ENCODE measurements at regions not wholly inside any gene's neighbourhood (a gene's known extent, or its start where the extent isn't known, plus 50 kb on each side); places are given as distances from the start of the nearest gene placed in this dataset.

- Mint-ChIP-seq H3K36me3 (ENCODE audit: insufficient read depth) (no peaks in the 10 kb centered on the region), H3K27ac (peak overlapping the region in 1 of 2 donors; percentile 26), H3K4me1 (ENCODE audit: low read depth in 2 of 2) (peaks cover 2 to 5% of the 10 kb centered on the region in 2 donors), H3K27me3 (no peaks in the 10 kb centered on the region), H3K9me3 (no peaks in the 10 kb centered on the region), H3K4me3 (no peak overlapping the region)
- DNase-seq (no peak), ATAC-seq (replicated peaks) (no peak)
Observed at GRCh38 chr14:98428483-98428994, 843.5 kb downstream of the BCL11B start.

DNA sequence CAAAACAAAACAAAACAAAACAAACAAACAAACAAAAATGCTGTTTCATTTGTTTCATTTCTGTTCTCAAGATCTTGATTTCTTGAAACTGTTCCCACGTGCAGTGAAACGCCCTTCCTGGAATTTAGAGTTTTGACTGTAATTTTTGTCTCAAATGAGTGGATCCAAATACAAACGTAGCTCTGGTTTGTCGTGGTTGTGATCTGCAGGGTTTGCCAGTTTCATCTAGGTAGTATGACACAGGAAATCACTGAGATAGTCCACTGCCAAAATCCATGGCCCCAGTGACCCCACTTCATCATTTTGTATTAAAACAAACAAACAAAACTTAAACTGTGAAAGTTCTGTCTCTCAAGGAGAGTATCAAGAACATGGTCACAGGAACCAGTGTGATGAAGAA, 838.6 kb downstream of the BCL11B start:
- no peaks in the 10 kb centered on the region for H3K9me3 Mint-ChIP-seq
- no peak overlapping the region for H3K4me3 Mint-ChIP-seq
- peaks cover 2 to 5% of the 10 kb centered on the region in 2 donors for H3K4me1 Mint-ChIP-seq (ENCODE audit: low read depth in 2 of 2)
- ATAC-seq (replicated peaks) (no peak), DNase-seq (no peak)
- H3K27me3 Mint-ChIP-seq: no peaks in the 10 kb centered on the region
- peaks cover 2% of the 10 kb centered on the region for H3K36me3 Mint-ChIP-seq (ENCODE audit: insufficient read depth)
- H3K27ac Mint-ChIP-seq: no peak overlapping the region

- DNase-seq (no peak), ATAC-seq (replicated peaks) (no peak)
- H3K27me3 Mint-ChIP-seq: no peaks in the 10 kb centered on the region
- no peak overlapping the region for H3K27ac Mint-ChIP-seq
- peaks cover 2% of the 10 kb centered on the region for H3K36me3 Mint-ChIP-seq (ENCODE audit: insufficient read depth)
- peaks cover 2 to 7% of the 10 kb centered on the region in 2 donors for H3K4me1 Mint-ChIP-seq (ENCODE audit: low read depth in 2 of 2)
- no peaks in the 10 kb centered on the region for H3K9me3 Mint-ChIP-seq
- no peak overlapping the region for H3K4me3 Mint-ChIP-seq
Observed at GRCh38 chr14:98437113-98437512, 834.9 kb downstream of the BCL11B start.

GRCh38 chr14:98444077-98444476, 827.9 kb downstream of the BCL11B start:
- H3K27ac Mint-ChIP-seq: peak overlapping the region; percentile 86
- no peaks in the 10 kb centered on the region for H3K36me3 Mint-ChIP-seq (ENCODE audit: insufficient read depth)
- H3K9me3 Mint-ChIP-seq: no peaks in the 10 kb centered on the region
- H3K4me3 Mint-ChIP-seq: peak overlapping the region; percentile 14 to 60
- H3K4me1 Mint-ChIP-seq (ENCODE audit: low read depth in 2 of 2): peaks cover 9 to 12% of the 10 kb centered on the region in 2 donors
- ATAC-seq (replicated peaks) (peak; percentile 76), DNase-seq (peak; percentile 4 to 6 (median 5))
- H3K27me3 Mint-ChIP-seq: no peaks in the 10 kb centered on the region

GRCh38 chr14:98445718-98446117, 826.3 kb downstream of the BCL11B start:
- Mint-ChIP-seq H3K36me3 (ENCODE audit: insufficient read depth) (no peaks in the 10 kb centered on the region), H3K9me3 (no peaks in the 10 kb centered on the region), H3K4me1 (ENCODE audit: low read depth in 2 of 2) (peaks cover 9 to 12% of the 10 kb centered on the region in 2 donors), H3K27ac (no peak overlapping the region), H3K4me3 (no peak overlapping the region), H3K27me3 (no peaks in the 10 kb centered on the region)
- ATAC-seq (replicated peaks): no peak
- DNase-seq: no peak

GRCh38 chr14:98446508-98446907, 825.5 kb downstream of the BCL11B start:
- H3K4me1 Mint-ChIP-seq (ENCODE audit: low read depth in 2 of 2): peaks cover 9 to 12% of the 10 kb centered on the region in 2 donors
- no peaks in the 10 kb centered on the region for H3K36me3 Mint-ChIP-seq (ENCODE audit: insufficient read depth)
- no peak overlapping the region for H3K4me3 Mint-ChIP-seq
- DNase-seq (no peak), ATAC-seq (replicated peaks) (no peak)
- H3K27ac Mint-ChIP-seq: no peak overlapping the region
- no peaks in the 10 kb centered on the region for H3K9me3 Mint-ChIP-seq
- no peaks in the 10 kb centered on the region for H3K27me3 Mint-ChIP-seq

GRCh38 chr14:98456231-98456630, 815.8 kb downstream of the BCL11B start:
- ATAC-seq (replicated peaks) (no peak), DNase-seq (no peak)
- Mint-ChIP-seq H3K4me3 (no peak overlapping the region), H3K9me3 (peaks cover 0 to 6% of the 10 kb centered on the region in 2 donors), H3K27me3 (no peaks in the 10 kb centered on the region), H3K27ac (no peak overlapping the region), H3K36me3 (ENCODE audit: insufficient read depth) (no peaks in the 10 kb centered on the region), H3K4me1 (ENCODE audit: low read depth in 2 of 2) (peaks cover 0 to 1% of the 10 kb centered on the region in 2 donors)

GRCh38 chr14:98458702-98459101, 813.3 kb downstream of the BCL11B start:
- Mint-ChIP-seq H3K36me3 (ENCODE audit: insufficient read depth) (no peaks in the 10 kb centered on the region), H3K27me3 (no peaks in the 10 kb centered on the region), H3K27ac (no peak overlapping the region), H3K9me3 (peaks cover 0 to 7% of the 10 kb centered on the region in 2 donors), H3K4me3 (no peak overlapping the region), H3K4me1 (ENCODE audit: low read depth in 2 of 2) (peaks cover 0 to 1% of the 10 kb centered on the region in 2 donors)
- DNase-seq (no peak), ATAC-seq (replicated peaks) (no peak)

GRCh38 chr14:98462908-98463307, 809.1 kb downstream of the BCL11B start:
- DNase-seq: no peak
- no peak for ATAC-seq (replicated peaks)
- Mint-ChIP-seq H3K9me3 (peaks cover 0 to 7% of the 10 kb centered on the region in 2 donors), H3K27me3 (peaks cover 0 to 14% of the 10 kb centered on the region in 2 donors), H3K27ac (no peak overlapping the region), H3K36me3 (ENCODE audit: insufficient read depth) (peaks cover 2% of the 10 kb centered on the region), H3K4me3 (no peak overlapping the region), H3K4me1 (ENCODE audit: low read depth in 2 of 2) (no peaks in the 10 kb centered on the region)

DNA sequence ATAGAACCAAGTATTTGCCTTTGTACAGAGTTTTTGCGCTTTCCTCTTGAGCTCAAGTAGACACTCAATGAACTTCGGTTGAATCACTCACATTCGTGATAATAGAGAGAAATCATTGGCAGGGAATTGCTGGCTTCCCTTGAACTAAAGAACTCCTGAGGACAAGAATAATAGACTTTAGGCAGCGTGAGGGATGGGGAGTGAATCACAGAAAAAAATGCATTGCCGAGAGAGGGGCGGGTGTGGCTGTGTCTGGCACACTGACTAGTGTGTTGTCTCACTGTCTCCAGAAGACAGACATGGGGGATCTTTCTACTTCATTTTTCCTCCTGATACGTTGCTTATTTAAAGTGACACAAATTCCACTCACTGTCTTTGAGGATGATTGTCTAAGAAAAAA, 805.2 kb downstream of the BCL11B start:
- Mint-ChIP-seq H3K36me3 (ENCODE audit: insufficient read depth) (peaks cover 2% of the 10 kb centered on the region), H3K27ac (peak overlapping the region in 1 of 2 donors; percentile 44), H3K9me3 (no peaks in the 10 kb centered on the region), H3K27me3 (peaks cover 0 to 14% of the 10 kb centered on the region in 2 donors), H3K4me3 (no peak overlapping the region), H3K4me1 (ENCODE audit: low read depth in 2 of 2) (peaks cover 4 to 5% of the 10 kb centered on the region in 2 donors)
- DNase-seq: no peak
- no peak for ATAC-seq (replicated peaks)

GRCh38 chr14:98470663-98471062, 801.3 kb downstream of the BCL11B start:
- peaks cover 0 to 14% of the 10 kb centered on the region in 2 donors for H3K27me3 Mint-ChIP-seq
- peaks cover 4 to 5% of the 10 kb centered on the region in 2 donors for H3K4me1 Mint-ChIP-seq (ENCODE audit: low read depth in 2 of 2)
- H3K9me3 Mint-ChIP-seq: no peaks in the 10 kb centered on the region
- no peak overlapping the region for H3K4me3 Mint-ChIP-seq
- ATAC-seq (replicated peaks) (no peak), DNase-seq (no peak)
- no peak overlapping the region for H3K27ac Mint-ChIP-seq
- peaks cover 2% of the 10 kb centered on the region for H3K36me3 Mint-ChIP-seq (ENCODE audit: insufficient read depth)

DNA sequence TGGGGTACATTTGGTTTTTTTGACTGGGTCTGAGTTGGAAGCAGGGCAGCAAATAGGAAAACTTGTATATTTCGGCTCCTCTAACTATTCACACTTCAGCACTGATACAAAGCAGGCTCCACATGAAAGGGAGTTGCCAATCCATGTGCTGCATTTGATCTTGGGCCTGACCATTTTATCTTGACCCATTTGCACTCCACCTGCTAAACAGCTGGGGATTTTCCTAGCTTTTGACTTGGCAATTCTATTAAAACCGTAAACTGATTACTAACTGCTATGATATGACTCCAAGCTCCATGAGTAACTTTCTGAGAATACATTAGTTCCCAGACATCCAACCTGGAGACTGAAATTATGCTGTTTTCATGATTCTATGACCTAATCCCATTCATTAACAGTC, 797.1 kb downstream of the BCL11B start:
- Mint-ChIP-seq H3K4me3 (no peak overlapping the region), H3K9me3 (no peaks in the 10 kb centered on the region), H3K4me1 (ENCODE audit: low read depth in 2 of 2) (no peaks in the 10 kb centered on the region), H3K36me3 (ENCODE audit: insufficient read depth) (no peaks in the 10 kb centered on the region), H3K27me3 (no peaks in the 10 kb centered on the region), H3K27ac (no peak overlapping the region)
- ATAC-seq (replicated peaks): no peak
- DNase-seq: no peak

DNA sequence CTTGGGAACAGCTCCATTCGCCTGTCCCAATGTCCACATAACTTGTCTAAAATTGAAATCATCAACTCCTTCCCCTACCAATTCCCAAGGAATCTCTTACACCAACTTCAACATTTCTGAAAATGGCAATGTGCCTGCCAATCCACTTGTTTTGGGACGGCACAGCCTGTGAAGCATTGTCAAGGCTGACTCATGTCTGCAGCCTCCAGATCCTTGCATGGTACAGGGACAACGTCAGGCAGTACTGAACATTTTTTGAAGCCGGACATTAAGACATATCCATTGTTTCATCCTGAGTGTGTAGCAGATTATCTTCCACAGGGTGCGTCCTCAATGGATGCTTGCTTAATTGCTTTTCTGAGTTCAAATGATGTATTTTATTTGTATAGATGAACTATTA, 794.1 kb downstream of the BCL11B start:
- Mint-ChIP-seq H3K4me1 (ENCODE audit: low read depth in 2 of 2) (no peaks in the 10 kb centered on the region), H3K4me3 (no peak overlapping the region), H3K27ac (no peak overlapping the region), H3K27me3 (no peaks in the 10 kb centered on the region), H3K36me3 (ENCODE audit: insufficient read depth) (no peaks in the 10 kb centered on the region), H3K9me3 (no peaks in the 10 kb centered on the region)
- no peak for DNase-seq
- no peak for ATAC-seq (replicated peaks)

DNA sequence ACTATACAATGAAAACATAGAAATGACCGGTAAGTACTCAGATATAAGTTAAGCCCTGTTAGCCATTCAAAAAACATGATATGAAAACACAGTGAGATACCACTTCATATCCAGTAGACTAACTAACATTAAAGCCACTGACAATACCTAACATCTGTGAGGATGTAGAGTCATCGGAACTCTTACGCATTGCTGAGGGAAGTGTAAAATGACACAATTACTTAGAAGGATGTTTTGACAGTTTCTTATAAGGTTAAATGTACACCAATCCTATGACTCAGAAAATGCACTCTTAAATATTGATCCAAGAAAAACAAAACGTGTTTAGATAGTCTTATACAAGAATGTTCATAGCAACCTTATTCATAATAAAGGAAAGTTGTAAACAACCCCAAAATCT, 782.9 kb downstream of the BCL11B start:
- no peaks in the 10 kb centered on the region for H3K27me3 Mint-ChIP-seq

GRCh38 chr14:98494582-98494981, 777.4 kb downstream of the BCL11B start:
- H3K27ac Mint-ChIP-seq: no peak overlapping the region
- no peak for ATAC-seq (replicated peaks)
- no peaks in the 10 kb centered on the region for H3K36me3 Mint-ChIP-seq (ENCODE audit: insufficient read depth)
- H3K9me3 Mint-ChIP-seq: no peaks in the 10 kb centered on the region
- H3K27me3 Mint-ChIP-seq: no peaks in the 10 kb centered on the region
- no peak overlapping the region for H3K4me3 Mint-ChIP-seq
- no peak for DNase-seq
- H3K4me1 Mint-ChIP-seq (ENCODE audit: low read depth in 2 of 2): peaks cover 0 to 1% of the 10 kb centered on the region in 2 donors

More for the DNA sequence above, 782.9 kb downstream of the BCL11B start:
- no peak for DNase-seq
- H3K36me3 Mint-ChIP-seq (ENCODE audit: insufficient read depth): no peaks in the 10 kb centered on the region
- H3K27ac Mint-ChIP-seq: no peak overlapping the region
- H3K9me3 Mint-ChIP-seq: no peaks in the 10 kb centered on the region
- no peak overlapping the region for H3K4me3 Mint-ChIP-seq
- H3K4me1 Mint-ChIP-seq (ENCODE audit: low read depth in 2 of 2): no peaks in the 10 kb centered on the region
- no peak for ATAC-seq (replicated peaks)
